Stomach (tissue), 8 donors: ENCODE measurements at regions not wholly inside any gene's neighbourhood (a gene's known extent, or its start where the extent isn't known, plus 50 kb on each side); places are given as distances from the start of the nearest gene placed in this dataset.

ENCODE experiments used
- DNase-seq, 2 donors: peaks; one replicate each; pipeline versions ENCODE4 v3.0.0 to v3.0.0-alpha.2; 2013 to 2019
- H3K27ac ChIP-seq, 5 donors: fragments of 200-600 bp in 4 of 5; sonication (generic) in 4 of 5; one replicate each; pipeline ENCODE4 v1.5.1; 2013 to 2019; ENCODE audit warnings: mild to moderate bottlenecking in 1 of 5, moderate library complexity in 1 of 5
- H3K27me3 ChIP-seq, 3 donors: fragments of 200-600 bp; sonication (generic); one replicate each; pipeline ENCODE4 v1.5.1; 2017 to 2019; ENCODE audit warnings: mixed run types in 1 of 3
- H3K36me3 ChIP-seq, 4 donors: fragments of 200-600 bp; sonication (generic); 1 replicate in 3 of 4; 2 replicates in 1 of 4; pipeline ENCODE4 v1.5.1; 2016 to 2019
- H3K4me1 ChIP-seq, 4 donors: fragments of 200-600 bp; sonication (generic); one replicate each; pipeline ENCODE4 v1.5.1; 2016 to 2019
- H3K4me3 ChIP-seq, 4 donors: fragments of 200-600 bp; sonication (generic) in 3 of 4; one replicate each; pipeline ENCODE4 v1.5.1; 2016 to 2019; ENCODE audit warnings: mild to moderate bottlenecking in 1 of 4
- H3K9me3 ChIP-seq, 4 donors: fragments of 200-600 bp; sonication (generic); one replicate each; pipeline ENCODE4 v1.5.1; 2016 to 2019
- EP300 ChIP-seq: sonication (generic); formaldehyde crosslinking; IDR thresholded peaks from one replicate; pipeline ENCODE4 v1.6.1; 2017; ENCODE audit warnings: antibody characterized with exemption
- POLR2A ChIP-seq, 4 donors: fragments of 450-650 bp; IDR thresholded peaks; one replicate each; pipeline ENCODE4 v1.6.1; 2016; ENCODE audit warnings: antibody characterized with exemption in 4 of 4, control low read depth in 2 of 4, mild to moderate bottlenecking in 1 of 4, moderate library complexity in 1 of 4
- POLR2AphosphoS5 ChIP-seq, 3 donors: sonication (generic); formaldehyde crosslinking; IDR thresholded peaks; one replicate each; pipeline ENCODE4 v1.6.1; 2016; ENCODE audit warnings: antibody characterized with exemption in 3 of 3
- WGBS, 5 donors: extraction: QIAGEN DNeasy Blood & Tissue Kit in 3 of 5; methylation state at CpG; one replicate each; pipeline versions ENCODE4 v1.1.5 to v1.1.7; 2013 to 2018; 5-methylcytosine and 5-hydroxymethylcytosine counted together
- intact Hi-C: fragments of 100-400 bp; cut with DNase I; formaldehyde crosslinking; loops from one replicate; pipeline ENCODE4 v1.15.1; 2023; ENCODE audit warnings: low total_unique reads
- TF ChIP-seq, protein P1 (sequence below), 7 experiments: fragments of 450-650 bp in 4 of 7; fragments of 200-600 bp in 3 of 7; sonication (generic) in 3 of 7; IDR thresholded peaks; one replicate each; pipeline ENCODE4 v1.5.1; 2016 to 2019; ENCODE audit warnings: antibody characterized with exemption in 7 of 7, control low read depth in 2 of 7, mild to moderate bottlenecking in 1 of 7
- donor health status: healthy with polysubstance abuse.
- donor health status: Bipolar disorder and iron deficiency.
- donor health status: healthy.

DNA sequence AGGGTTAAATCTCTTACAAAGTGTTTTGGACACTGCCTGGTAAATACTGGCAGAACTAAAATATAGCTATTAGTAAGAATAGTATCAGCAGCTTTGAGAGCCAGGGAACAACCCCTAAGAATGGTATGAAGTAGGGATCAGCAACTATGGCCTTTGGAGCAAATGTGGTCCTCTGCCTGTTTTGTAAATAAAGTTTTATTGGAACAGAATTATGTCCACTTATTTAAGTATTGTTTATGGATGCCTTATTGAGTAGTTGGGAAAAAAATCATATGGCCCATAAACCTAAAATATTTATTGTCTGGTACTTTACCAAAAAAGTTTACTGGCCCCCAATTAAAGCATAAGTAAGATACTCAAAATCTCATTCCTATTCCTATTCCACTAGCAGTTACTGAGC, 182.2 kb downstream of the PALM2AKAP2 start:
- intact Hi-C loops, result no loop called here

DNA sequence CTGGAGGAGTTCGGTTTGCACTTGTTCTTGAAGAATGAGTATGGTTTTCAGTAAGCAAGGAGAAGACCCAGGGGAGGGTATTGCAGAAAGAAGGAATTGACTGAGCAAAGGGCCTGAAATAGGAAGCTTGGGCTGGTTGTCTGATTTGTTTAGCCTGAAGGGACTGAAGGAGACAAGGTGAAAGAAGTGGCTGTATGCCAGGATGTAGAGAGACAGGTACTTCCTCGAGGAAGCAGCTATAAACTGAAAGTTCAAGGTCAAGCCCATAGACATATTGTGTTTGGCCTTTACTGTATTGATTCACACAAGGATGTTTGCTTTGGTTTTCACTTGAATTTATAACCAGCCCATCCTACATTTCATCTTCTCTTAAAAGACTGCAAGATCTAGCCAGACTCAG, 183.1 kb downstream of the PALM2AKAP2 start:
- intact Hi-C loops, result no loop called here
- WGBS, 5 donors, result 49 to 60% (median 58%) methylated on average over 2 of the region's 2 CpGs
- TF ChIP-seq POLR2A (IDR thresholded peaks at IDR 0.05), result no peak
- TF ChIP-seq POLR2AphosphoS5 (IDR thresholded peaks at IDR 0.05), result no peak
- TF ChIP-seq EP300, result no peak
- TF ChIP-seq, protein P1, sequence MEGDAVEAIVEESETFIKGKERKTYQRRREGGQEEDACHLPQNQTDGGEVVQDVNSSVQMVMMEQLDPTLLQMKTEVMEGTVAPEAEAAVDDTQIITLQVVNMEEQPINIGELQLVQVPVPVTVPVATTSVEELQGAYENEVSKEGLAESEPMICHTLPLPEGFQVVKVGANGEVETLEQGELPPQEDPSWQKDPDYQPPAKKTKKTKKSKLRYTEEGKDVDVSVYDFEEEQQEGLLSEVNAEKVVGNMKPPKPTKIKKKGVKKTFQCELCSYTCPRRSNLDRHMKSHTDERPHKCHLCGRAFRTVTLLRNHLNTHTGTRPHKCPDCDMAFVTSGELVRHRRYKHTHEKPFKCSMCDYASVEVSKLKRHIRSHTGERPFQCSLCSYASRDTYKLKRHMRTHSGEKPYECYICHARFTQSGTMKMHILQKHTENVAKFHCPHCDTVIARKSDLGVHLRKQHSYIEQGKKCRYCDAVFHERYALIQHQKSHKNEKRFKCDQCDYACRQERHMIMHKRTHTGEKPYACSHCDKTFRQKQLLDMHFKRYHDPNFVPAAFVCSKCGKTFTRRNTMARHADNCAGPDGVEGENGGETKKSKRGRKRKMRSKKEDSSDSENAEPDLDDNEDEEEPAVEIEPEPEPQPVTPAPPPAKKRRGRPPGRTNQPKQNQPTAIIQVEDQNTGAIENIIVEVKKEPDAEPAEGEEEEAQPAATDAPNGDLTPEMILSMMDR (IDR thresholded peaks at IDR 0.05), result no peak
- H3K4me1 ChIP-seq, result no peaks in the 10 kb centered on the region
- H3K9me3 ChIP-seq, result no peaks in the 10 kb centered on the region
- H3K27me3 ChIP-seq, result no peaks in the 10 kb centered on the region
- no peaks in the 10 kb centered on the region for H3K36me3 ChIP-seq
- no peak overlapping the region for H3K27ac ChIP-seq
- DNase-seq, result no peak
- H3K4me3 ChIP-seq, result no peak overlapping the region

More for the DNA sequence above, 182.2 kb downstream of the PALM2AKAP2 start:
- no peak for DNase-seq
- peaks cover 0 to 4% (median 2%) of the 10 kb centered on the region in 4 donors for H3K4me1 ChIP-seq
- no peak overlapping the region for H3K27ac ChIP-seq
- no peak overlapping the region for H3K4me3 ChIP-seq
- H3K27me3 ChIP-seq, result no peaks in the 10 kb centered on the region
- TF ChIP-seq, protein P1 (IDR thresholded peaks at IDR 0.05), result no peak
- TF ChIP-seq EP300 (no peak), POLR2A (IDR thresholded peaks at IDR 0.05) (no peak), POLR2AphosphoS5 (IDR thresholded peaks at IDR 0.05) (no peak)
- no peaks in the 10 kb centered on the region for H3K36me3 ChIP-seq
- H3K9me3 ChIP-seq, result no peaks in the 10 kb centered on the region

- WGBS, 5 donors, result 78 to 88% (median 87%) methylated on average over 12 to 13 of the region's 13 CpGs
- no peaks in the 10 kb centered on the region for H3K36me3 ChIP-seq
- H3K27me3 ChIP-seq, result no peaks in the 10 kb centered on the region
- peak in 1 of 2 donors; percentile 12 for DNase-seq
- peaks cover 0 to 11% (median 0%) of the 10 kb centered on the region in 4 donors for H3K4me1 ChIP-seq
- no peaks in the 10 kb centered on the region for H3K9me3 ChIP-seq
- H3K27ac ChIP-seq, result no peak overlapping the region
- no peak overlapping the region for H3K4me3 ChIP-seq
- TF ChIP-seq, protein P1 (IDR thresholded peaks at IDR 0.05), result no peak
- TF ChIP-seq POLR2AphosphoS5 (IDR thresholded peaks at IDR 0.05) (no peak), POLR2A (IDR thresholded peaks at IDR 0.05) (no peak), EP300 (no peak)
- intact Hi-C loops, result no loop called here
Measured at GRCh38 chr9:109966643-109967368, 186.8 kb downstream of the PALM2AKAP2 start.

DNA sequence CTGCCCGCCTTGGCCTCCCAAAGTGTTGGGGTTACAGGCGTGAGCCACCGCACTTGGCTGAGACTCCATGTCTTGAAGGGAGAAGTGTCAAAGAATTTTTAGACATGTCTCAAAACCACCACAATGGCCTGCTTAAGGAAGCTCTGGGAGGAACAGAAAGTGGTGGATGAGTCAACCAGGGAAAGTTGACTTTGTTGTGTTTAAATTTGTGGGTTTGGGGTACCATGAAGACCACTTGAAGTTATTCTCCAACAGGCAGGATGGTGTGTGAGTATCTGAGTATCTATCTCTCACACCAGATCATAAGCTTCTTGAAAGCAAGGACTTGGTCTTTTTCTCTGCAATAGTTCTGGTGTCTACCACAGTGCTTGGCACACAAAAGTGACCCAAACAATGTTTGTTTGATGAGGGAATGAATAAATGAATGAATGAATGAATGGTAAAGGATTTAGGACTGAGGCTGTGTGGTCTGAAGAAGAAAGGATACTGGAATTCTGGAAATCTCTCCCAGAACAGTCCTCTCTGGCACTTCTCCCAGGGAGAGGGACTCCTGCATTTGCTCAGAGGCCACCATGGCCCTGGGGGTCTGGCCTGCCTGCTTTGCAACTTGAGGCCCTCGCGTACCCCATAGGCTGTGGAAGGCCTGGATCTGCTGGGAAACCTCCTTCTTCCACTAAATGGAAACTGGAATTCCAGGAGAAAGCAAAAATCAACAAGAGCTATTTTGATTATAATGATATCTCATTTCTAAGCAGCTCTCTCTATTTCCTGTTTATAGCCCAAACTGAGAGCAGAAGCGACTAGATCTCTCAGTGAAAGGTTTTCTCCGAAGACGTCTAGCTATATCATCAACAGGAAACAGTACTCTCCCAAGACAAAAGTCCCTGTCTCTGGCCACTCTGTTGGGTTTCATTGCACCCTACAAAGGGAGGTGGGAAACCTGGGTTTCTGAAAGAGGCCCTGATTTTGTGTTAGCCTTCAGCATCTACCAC, 187.9 kb downstream of the PALM2AKAP2 start:
- TF ChIP-seq EP300 (no peak), POLR2AphosphoS5 (IDR thresholded peaks at IDR 0.05) (no peak), POLR2A (IDR thresholded peaks at IDR 0.05) (no peak)
- TF ChIP-seq, protein P1 (IDR thresholded peaks at IDR 0.05), result no peak
- 66 to 77% (median 74%) methylated on average over 8 of the region's 8 CpGs for WGBS, 5 donors
- no peaks in the 10 kb centered on the region for H3K27me3 ChIP-seq
- H3K4me1 ChIP-seq, result peaks cover 0 to 11% (median 0%) of the 10 kb centered on the region in 4 donors
- intact Hi-C loops, result no loop called here
- peak overlapping the region in 2 of 5 donors; percentile 19 to 51 for H3K27ac ChIP-seq
- H3K9me3 ChIP-seq, result no peaks in the 10 kb centered on the region
- no peak overlapping the region for H3K4me3 ChIP-seq
- H3K36me3 ChIP-seq, result no peaks in the 10 kb centered on the region
- DNase-seq, result peak in 1 of 2 donors; percentile 45
